MV-4-11 (cell line): ENCODE measurements at regions not wholly inside any gene's neighbourhood (a gene's known extent, or its start where the extent isn't known, plus 50 kb on each side); places are given as distances from the start of the nearest gene placed in this dataset.

Source experiments
- DNase-seq: peaks from one replicate; lab custom pipeline; 2025; lab: John Stamatoyannopoulos, UW

DNA sequence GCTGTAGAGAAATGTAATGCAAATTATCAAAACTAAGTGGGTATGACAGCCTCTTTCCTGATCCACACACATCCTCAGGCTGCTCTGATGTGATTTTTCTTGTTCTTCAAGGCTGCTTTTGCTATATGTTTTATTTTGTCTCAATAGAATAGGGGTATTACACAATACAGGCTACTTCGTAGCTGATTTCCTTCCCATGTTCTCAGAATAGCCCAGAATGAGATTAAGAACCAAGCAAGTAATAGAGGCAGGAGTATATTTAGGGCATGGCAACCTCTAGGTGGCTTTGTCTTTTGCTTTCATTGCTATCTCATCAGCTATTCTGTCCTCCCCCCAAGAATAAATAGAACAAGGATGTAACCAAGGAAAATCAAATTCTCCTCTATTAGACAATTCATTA lies 241.8 kb downstream of the ALDH8A1 start:
- no peak for DNase-seq

DNA sequence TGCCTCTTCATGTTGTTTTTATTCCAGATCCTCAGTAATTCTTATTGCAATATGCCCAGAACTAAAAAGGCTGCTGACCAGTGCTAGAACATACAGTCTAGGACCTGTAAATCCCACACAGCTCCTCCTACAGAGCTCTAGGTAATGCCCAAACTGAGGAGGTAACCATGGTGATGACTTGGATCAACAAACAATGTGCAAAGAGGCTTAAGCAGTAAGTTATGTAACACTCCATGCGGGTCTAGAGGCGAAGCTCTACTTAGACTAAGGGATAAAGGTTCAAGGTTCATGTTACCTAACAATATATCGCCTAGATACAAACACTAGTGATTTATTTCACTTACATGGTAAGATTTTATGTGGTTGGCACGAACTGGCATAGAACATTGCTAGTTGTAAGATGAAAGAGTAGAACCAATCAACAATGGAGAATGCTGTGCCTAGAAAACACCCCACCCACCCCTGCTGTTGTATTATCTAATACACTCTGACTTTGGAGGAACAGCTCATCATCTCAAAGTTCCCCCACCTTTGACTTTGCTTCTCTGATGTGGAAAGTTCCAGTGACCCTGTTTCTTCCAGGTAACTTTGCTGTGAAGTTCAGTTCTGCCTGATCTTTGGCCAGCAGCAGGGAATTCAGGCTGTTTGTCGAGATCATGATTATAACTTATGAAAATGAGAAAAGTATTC lies 242.4 kb downstream of the ALDH8A1 start:
- peak; percentile 9 for DNase-seq

GRCh38 chr6:134706806-134707205 lies 243.1 kb downstream of the ALDH8A1 start:
- DNase-seq: no peak

- no peak for DNase-seq
Measured at GRCh38 chr6:134706153-134706552, 243.7 kb downstream of the ALDH8A1 start.

- DNase-seq: no peak
Measured at GRCh38 chr6:134703206-134703605, 246.7 kb downstream of the ALDH8A1 start.

DNA sequence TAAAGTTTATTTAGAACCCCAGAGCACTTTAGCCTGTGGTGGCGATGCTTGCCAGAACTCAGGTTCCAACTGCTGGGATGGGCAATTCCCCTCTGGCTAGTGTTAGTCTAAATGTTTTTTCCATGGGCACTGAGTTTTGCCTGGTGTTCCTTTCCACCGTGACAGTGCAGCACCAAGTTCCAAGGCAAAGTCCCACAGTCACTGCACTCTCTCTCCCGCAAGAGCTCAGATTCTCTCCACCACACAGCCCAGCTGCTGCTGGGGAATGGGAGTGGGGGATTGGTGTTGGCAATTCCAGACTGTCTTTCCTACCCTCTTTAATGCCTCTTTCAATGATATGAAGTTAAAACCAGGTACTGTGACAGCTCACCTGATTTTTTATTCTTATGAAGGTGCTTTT lies 247.6 kb downstream of the ALDH8A1 start:
- no peak for DNase-seq

GRCh38 chr6:134701301-134701700 lies 248.6 kb downstream of the ALDH8A1 start:
- no peak for DNase-seq

DNA sequence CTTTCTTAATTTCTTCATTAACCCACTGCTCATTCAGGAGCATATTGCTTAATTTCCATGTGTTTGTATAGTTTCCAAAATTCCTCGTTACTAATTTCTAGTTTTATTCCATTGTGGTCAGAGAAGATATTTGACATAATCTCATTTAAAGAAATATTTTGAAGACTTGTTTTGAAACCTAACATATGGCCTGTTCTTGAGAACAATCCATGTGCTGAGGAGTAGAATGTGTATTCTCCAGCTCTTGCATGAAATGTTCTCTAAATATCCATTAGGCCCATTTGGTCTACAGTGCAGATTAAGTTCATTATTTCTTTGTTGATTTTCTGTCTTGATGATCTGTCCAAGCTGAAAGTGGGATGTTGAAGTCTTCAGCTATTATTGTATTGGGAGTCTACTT lies 251.7 kb downstream of the ALDH8A1 start:
- DNase-seq: no peak

- no peak for DNase-seq
Measured at GRCh38 chr6:134692008-134692407, 257.9 kb downstream of the ALDH8A1 start.

DNA sequence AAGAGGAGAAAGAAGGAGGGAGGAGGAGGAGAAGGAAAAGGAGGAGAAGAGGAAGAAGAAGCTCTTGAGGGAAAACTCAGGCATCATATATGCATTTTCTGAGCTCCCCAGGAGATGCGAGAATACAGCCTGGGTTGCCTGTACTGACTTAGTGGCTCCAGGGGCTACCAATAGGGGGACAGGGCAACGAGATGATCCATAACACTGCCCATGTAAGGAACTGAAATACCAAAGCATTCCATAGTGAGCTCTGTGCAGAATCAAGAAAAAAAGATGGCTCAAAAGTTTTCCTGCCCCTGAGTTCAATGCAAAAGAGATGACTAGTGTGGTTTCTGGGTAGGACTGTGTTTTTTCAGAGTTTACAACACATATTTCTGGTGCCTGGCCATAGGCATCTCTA lies 258.7 kb downstream of the ALDH8A1 start:
- no peak for DNase-seq

DNA sequence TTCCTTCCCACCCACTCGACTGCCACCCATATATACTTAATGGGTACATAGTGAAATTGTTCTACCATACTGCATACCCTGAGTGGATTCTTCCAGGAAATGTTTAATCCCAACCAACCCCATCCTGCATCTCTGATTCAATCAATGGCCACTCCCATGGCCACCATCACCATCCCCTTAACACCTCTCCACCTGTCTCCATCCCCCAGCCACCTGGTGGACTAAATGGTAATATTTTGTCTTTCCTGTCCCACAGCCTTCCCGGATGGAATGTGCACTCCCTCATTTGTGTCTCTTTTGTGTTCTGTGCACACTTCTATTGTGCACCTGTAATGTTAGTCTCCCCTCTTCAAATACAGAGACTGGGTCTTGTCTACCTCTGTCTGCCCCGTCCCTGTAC lies 259.9 kb downstream of the ALDH8A1 start:
- no peak for DNase-seq

DNA sequence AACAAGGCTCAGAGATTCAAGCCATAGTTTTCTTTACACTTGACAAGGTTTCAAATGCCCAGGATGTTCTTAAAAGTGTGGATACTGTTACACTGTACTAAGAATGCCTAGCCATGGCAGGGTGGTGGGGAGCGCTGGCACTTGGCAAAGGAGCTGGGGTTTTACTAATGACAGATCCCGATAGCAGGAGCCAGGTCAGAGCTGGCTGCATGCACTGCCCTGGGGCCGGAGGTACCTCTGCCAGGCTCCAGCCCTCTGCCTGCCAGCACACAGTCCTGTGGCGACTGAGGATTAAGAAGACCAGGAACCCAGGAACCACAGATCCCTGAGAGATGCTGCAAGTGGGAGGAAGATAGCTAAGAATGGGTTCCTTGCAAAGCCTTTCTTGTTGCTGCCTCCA lies 260.3 kb downstream of the ALDH8A1 start:
- DNase-seq: no peak

GRCh38 chr6:134689177-134689576 lies 260.7 kb downstream of the ALDH8A1 start:
- DNase-seq: no peak

GRCh38 chr6:134686071-134686470 lies 263.8 kb downstream of the ALDH8A1 start:
- no peak for DNase-seq

DNA sequence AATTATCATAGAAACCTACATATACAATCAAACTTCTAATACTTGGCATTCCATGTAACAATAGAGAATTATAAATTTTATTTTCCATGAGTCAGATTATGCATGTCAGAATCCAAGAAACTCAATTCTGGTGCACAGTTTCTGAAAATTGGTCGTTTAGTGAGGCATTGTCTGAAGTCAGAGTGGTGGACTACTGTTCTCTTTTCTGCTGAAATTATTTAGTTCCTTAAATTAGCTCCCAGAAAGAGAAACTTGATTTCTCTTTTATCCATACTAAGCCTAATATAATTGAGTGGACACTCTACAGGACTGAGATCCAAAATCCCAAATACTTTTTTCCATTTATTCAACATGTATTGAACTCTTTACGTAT lies 265.5 kb downstream of the ALDH8A1 start:
- no peak for DNase-seq

DNA sequence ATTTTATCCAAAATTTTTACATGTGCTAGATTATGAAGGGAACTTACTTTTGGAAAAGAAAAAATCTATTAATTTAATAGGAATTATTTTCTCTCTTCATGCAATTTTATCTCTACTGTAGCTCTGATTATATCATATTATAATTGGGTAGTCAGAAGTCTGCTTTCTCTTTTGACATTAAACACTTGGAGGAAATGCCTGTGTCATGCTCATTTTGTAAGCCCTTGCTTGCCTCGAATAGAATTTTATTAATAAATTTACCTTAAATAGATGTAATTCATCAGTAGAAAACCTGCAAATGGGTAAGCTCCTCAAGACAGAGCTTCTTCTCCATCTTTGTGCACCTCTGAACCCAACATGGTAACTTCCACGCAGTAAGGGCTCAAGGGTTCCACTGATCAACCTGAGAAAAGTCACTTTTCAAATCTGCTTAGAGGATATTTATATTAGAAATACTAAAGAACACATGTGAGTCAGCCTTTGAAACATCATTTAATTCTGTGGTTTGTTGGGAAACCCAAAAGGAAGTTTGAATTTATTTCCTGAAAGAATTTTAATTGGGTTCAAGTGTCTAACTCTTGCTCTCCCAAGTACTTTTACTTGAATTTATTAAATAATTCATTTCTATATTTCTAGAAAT lies 266.0 kb downstream of the ALDH8A1 start:
- DNase-seq: no peak

DNA sequence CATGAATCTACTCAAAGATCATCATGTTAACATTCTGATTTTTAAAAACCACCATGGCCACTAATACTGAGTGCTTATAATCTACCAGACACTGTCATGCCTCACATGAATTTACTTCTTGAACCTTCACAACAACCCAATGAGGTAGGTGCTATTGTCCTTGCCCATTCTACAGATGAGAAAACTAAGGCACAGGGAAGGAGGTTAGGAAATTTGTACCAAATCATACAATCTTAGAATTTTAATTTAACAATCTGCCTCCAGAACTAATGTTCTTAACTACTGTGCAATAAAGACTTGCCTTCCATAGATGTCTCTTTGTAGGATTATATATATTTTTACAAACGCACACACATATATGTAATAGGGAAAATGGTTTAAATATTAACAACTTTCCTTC lies 269.5 kb downstream of the ALDH8A1 start:
- no peak for DNase-seq

- no peak for DNase-seq
Measured at GRCh38 chr6:134680021-134680420, 269.9 kb downstream of the ALDH8A1 start.

- DNase-seq: no peak
Measured at GRCh38 chr6:134678436-134678889, 271.4 kb downstream of the ALDH8A1 start.

DNA sequence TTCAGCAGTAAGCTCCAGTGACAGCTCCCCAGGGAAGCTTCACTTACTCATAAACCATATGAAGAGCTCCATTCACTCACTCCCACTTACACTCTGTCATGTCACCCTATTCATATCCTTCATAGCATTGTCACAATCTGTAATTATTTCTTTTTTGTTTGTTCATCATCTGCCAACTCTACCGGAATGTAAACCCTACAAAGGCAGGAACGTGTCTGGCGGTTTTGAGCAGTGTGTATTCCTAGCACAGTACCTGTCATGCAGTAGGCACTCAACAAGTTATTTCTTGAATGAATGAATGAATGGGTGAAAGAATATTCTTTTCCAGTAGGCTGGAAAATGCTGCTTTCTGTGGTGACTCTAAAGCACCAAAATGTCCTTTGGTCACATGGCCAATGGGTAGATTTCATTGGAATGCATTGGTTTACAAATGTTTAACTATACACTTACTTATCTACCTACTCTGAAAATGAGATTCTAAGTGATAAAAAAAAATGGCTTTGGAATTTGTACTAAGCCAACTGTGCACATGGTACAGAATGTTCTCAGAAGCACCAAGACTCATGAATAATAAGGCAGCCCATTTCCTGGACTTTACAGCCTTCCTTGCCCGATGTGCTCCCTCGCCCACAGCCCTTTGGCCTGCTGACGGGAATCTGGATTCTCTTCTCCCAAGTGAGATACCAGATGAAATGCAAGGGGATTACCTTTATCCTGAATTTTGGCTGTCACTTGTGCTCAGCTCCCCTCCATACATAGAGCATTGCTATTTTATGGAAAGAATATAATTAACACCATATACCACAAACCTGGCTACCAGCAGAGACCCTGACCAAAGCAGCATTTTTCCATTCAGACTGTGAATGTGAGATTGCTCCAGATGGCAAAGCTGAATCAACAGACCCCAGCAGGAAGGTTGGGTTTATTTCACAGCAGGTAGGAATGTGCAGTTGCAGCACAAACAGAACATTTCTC lies 273.3 kb downstream of the ALDH8A1 start:
- DNase-seq: no peak

DNA sequence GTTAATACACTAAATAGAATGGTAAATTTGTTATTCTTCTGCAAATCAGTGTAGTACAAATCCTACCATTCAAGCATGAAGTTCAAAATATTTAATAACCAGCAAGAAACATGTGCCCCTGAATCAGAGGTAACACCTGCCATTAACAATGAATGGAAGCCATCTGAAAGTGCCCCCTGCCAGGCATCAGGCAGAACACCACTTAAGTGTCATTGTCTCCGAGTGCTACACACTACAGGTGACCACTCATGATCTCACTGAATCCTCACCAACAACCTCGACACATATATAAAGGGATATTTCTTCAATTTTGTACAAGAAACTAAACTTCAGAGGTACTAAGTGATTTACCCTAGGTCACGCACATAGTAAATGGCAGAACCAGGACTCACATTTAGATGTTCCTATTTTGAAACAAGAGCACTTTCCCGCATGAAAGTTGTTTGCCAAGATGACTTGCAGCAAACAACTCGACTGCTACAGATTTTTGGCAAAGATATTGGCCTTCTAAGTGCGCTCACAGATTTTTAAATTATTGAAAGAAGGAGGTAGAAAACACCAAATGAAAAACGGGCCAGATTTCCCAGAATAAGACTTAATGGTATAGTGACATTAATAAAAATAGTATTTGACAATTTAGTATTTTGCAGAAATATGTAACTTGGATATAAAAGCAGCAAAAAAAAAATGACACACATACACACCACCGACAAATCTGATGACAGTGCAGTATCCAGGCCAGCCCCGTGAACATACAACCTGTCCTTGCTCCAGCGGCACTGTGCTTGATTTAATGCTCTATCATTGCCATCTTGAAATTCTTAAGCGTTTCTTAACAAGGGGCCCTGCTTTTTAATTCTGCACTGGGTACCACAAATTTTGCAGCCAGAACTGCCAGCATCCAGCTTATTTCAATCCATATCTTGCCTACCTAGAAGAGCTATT lies 274.5 kb downstream of the ALDH8A1 start:
- DNase-seq: no peak

DNA sequence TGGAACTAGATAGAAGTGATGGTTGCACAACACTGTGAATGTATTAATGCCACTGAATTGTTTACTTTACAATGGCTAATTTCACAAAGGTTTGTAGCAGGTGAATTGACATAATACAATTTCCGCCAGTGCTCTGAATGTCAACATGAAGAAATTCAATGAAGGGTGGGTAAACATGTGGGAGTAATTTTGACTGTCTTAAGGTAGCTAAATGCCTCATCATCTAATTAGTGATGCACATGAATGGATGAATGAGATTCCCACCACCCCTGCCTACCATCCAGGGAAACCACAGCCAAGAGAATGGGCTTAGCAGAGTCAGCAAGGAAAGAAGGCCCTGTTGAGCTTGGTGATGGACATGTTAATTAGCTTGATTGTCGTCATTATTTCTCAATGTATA lies 275.3 kb downstream of the ALDH8A1 start:
- no peak for DNase-seq
